NCI-H2029 treated with DMSO at 0.1 percent for 48 hours (cell line): ENCODE measurements at regions not wholly inside any gene's neighbourhood (a gene's known extent, or its start where the extent isn't known, plus 50 kb on each side); places are given as distances from the start of the nearest gene placed in this dataset.
"Not testable (repeated sequence)": the region's sequence is repeated elsewhere in the genome, so short reads cannot be mapped to it uniquely, and the experiment has no call there.

ENCODE experiments used
- DNase-seq: peaks from one replicate; lab custom pipeline; 2025; lab: John Stamatoyannopoulos, UW

DNA sequence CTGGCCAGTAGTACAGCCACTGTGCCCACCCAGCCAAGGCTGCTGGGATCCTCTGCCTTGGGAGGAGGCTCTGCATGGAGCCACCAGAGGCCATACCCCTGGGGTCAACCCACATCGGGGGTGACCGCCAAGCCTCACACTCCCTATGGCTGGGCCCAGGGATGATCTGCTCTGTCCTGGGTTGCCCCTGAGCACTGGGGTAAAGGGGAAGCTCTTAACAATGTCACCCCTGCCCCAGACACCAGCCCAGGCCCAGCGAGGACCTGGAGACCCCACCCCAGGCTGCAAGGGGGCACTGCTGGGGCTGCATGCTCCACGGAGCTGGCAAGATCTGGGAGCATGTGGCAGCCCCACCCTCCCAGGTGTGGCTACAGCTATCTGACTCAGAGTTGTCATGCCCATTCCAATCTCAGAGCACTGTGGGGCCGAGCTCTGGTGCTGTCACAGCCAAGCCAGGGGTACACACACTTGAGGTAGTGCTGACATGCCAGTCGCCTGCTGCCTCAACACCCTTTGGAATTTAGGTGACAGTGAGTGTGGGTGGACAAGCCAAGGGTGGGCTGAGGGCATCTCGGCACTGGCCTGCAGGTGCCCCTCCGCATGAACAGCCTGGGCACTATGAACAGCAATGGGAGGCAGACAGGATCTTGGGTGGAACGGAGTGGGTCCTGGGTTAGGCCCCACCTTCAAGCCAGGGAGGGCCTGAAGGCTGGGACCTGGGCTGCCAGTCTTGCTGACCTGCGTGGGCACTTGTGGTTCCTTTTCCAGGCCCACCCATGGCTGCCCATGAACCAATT, 427.7 kb downstream of the LRRIQ3 start:
- DNase-seq = no peak

DNA sequence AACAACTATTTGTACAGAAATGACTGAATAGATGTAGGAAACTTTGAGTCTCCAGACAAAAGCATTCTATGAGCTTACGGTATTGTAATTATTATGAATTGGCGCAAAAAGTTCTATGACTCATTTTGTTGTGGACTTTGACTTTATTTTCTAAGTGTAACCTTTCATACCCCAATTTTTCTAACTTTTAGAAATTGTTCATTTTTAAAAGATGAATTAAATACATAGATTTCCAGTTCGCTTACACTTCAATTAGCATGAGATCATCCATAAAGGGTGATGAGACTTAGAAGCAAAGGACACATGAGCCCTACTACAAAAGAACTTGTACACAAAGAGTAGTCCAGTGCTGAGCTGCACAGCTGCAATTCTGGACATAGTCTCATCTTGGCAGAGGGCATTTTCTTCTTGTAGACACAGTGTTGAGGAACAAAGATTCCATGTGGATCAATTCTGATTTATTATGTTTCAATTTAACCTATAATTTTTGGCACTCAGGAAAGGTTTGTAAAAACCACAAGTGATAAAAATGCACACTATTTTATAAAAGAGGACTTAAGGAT, 431.1 kb downstream of the LRRIQ3 start:
- DNase-seq = no peak

DNA sequence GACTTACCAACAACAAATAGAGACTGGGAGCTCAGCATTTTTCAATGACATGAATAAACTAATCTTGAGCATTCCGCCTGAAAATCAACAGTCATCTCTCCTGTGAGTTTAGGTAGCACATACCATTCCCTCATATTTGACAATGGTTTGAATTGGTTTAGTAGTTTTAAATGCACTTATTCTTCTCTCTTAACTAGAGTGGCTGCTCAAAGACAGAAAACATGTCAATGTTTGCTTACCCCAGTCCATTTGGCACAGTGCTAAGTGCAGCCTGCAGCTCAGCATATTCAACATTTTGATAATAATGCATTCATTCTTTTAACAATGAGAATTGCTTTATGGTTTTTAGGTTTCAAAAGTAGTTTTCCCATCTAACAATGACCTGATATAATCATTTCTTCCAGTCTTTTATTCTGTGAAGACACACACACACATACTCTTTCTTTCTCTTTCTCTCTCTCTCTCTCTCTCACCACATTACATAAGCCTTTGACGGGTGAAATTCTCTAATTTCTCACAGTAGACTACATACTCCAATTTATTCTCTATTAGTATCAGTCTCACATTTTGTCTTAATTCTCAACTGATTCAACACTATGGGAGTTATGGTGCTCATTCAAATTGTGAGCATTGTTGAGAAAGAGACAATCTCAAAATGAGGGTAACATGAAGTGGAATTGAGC, 432.3 kb downstream of the LRRIQ3 start:
- DNase-seq = no peak

DNA sequence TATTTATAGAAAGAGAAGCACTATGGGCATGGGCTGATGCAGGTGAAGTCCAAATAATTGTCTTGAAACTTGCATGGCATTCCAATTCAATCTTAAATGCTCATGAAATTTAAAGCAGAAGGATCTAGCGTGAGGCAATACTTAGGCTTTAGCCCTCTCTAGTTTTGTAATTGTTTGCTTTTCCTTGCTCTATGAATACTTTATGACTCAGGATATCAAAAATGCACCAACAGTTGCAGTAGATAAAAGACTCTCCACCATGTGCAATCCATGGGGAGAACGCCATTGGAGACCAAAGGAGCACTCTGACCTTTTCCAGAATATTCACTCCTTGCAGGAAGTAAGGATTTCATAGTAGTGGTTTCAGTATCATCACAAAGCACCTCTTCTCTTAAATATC, 436.4 kb downstream of the LRRIQ3 start:
- no peak for DNase-seq

DNA sequence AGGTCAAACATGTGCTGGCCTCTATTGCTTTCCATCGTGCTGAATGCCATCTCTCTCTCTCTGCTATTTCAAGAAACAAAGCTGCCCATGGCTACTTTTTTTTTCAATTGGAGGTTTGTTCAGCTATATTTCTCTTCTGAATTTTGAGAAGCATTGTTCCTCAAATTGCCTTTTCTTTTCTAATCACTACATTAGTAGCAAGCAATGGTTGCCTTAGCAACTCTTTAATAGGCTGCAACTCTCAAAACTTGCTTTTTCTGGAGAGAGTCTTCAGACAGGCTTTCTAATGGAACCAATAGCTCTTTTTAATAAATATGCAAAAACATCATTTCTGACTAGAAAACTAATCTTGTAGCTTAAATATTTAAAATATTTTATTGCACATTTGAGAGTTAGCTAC, 439.0 kb downstream of the LRRIQ3 start:
- DNase-seq = no peak

DNA sequence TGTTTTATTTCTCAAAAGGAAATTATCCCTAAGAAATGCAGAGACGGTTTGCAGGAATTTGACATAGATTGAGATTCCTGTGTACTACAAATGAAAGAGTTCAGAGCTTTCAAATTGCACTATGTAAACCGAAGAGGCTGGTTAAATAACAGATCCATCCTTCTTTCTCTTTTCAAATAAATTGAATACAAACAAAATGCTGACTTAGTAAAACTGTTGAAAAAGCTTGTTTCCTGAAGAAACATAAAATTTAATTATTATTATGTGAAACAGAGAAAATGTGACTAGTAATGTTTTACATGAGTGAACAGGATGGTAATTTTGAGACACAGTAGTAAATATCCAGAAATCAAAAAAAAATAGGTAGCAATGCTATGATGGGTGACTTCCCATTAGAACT, 441.2 kb downstream of the LRRIQ3 start:
- DNase-seq = no peak

DNA sequence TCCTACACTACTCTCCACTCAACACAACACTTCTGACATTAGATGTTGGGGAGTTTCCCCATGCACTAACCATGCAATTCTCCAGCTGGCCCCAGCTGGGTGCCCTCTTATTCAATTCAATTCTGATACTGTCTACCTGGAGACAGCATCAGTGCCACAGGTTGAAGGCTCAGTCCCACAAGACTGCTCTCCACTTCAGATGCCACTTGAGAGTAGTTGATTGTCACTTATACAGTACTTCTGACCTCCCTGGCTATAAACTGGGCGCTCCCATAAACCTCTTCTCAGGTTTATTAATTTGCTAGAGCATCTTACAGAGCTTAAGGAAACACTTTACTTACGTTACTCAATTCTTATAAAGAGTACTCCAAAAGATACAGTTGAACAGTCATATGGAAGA, 442.3 kb downstream of the LRRIQ3 start:
- no peak for DNase-seq

DNA sequence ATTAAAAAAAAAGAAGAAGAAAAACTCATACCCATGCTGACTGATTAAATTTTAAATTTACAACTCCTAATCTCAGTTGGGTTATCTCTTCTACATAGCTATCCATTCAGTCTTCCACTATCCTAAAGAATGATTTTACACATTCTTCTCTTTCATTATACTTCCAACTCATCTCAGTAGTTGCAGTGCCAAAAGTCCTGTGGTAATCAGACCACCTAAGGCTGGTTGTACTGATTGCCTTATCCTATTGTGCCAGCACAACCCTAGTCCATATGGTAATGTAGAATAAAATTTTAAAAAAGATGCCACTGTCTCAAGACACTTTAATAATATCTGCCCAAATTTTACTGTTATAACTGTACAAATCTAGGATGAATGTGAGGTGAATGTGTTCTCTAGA, 448.0 kb downstream of the LRRIQ3 start:
- no peak for DNase-seq

DNA sequence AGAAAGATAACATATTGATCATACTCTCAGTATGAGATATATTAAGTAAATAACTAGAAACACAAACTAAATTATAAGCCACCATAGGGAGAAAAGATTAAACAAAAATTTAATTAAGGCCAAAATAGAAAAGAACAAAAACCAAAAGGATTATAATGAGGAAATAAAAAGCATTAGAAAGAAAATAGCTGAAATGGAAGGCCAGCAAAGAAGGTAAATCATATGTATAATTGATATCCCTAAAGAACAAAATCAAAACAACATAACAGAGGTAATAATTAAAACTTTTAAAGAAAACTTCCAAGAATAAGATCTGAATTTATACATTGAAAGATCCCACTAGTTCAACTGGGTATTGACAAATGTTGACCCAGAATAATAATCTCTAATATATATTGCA, 453.0 kb downstream of the LRRIQ3 start:
- DNase-seq = no peak

DNA sequence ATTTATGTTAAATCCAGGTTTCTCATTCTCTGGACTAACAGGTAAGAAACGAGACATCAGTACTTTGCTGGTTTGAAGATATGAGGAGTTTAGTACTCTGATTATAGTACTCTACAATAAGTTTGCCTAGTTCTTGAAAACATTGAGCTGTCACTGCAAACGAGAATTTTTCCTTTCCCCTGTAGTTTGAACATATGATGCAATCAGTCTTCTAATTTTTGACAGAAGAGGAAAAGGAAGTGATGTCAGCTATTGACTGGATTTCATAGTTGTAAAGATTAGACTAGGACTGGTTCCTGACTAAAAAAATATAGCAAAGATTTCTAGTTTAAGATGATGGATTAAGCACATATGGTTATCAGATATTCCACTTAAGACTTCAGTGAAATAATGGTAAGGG, 461.9 kb downstream of the LRRIQ3 start:
- DNase-seq = no peak

DNA sequence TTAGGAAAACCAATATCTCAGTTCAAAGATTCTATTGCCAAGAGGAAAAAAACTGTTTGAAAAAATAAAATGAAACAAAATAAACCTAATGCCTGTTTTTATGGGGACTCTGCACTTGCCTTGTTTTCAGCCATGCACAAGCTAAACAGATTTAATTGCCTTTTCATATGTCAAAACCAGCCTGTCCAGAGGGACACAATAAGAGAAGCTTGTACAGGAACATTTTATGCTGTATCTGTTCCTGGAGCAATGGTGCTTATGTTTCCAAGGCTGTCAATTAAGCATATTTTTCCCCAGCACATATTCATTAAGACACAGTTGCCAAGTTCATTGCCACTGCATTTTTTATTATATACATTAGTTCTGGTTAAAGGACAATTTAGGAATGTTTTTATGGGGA, 470.9 kb downstream of the LRRIQ3 start:
- no peak for DNase-seq

DNA sequence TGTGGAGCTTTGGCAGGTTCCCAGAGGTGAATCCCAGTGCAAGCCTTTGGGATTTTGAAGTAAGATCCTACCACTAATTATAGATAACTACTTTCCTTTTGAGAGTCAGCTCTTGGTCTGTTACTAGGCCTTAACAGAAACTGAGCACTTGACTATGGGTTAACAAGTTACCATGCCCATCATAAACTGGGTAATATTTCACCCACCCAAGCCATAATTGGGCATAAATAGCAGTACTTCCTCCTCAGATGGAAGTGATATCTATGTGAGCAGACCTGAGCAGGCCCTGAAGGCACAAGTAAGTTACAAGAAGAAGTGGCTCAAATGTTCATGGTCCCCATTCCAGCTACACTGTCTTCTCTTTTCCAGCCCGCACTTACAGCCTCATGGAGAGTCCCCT, 475.9 kb downstream of the LRRIQ3 start:
- no peak for DNase-seq

DNA sequence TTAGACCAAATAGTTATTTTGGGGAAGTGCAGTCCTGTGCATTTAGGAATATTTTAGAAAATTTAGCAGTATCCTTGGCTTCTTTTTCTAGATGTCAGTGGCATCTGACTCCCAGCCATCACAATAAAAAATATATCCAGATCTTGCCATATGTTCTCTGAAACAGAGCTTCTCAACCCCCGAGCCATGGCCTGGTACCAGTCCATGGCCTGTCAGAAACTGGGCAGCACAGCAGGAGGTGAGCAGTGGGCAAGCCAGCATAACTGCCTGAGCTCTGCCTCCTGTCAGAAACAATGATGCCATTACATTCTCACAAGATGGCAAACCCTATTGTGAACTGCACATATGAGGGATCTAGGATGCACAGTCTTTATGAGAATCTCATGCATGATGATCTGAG, 480.0 kb downstream of the LRRIQ3 start:
- no peak for DNase-seq

DNA sequence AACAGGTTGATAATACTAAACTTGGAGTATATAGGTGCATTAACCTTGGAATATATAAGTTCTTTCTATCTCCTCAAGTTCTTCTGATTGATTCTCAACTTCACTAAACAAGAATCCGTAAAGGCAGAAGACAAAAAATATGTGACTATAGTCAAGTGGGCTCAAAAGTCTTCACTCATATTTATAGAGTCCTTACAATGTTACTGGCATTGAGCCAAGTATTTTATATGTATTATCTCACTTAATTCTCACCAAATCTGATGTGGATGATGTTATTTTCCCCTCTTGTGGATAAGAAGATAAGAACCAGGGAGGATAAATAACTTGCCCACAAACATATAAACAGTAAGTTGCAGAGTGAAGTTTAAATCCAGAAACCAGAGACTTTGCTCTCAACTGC, 486.9 kb downstream of the LRRIQ3 start:
- DNase-seq = no peak

DNA sequence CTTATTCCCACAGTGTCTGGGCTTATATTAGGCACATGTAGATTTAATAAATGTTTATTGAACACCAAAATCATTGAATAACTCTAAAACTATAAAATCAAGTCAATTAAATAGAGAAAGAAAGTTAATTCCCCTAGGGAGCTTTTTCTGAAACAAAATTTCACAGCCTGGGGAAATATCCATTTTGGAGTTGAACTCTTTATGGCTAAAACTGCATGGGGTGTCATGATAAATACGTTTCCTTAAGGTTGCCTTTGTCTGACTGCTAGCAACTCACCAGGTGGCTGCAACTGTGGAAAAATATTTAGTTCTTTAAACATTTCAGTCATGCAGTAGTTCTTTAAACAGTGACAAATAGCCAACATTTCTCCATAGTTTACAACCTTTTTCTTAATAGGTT, 496.1 kb downstream of the LRRIQ3 start:
- DNase-seq = no peak

DNA sequence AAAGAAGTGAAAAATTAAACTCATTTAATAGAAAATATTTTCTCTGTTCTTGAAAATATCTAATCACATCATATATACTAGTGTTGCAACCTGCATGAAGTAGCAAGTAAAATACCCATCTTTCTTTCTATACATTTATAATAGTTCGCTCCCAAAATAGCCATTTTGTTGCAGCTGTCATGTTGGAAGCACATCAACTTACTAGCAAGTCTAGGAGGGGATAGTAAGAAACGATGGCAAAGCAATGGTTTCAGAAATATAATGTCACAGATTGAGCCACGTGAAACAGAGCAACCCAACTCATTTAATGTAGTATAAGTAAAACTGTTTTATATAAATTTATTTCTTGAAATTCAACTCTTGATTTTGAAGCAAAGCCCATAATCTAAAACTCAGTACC, 521.8 kb downstream of the LRRIQ3 start:
- DNase-seq = no peak

DNA sequence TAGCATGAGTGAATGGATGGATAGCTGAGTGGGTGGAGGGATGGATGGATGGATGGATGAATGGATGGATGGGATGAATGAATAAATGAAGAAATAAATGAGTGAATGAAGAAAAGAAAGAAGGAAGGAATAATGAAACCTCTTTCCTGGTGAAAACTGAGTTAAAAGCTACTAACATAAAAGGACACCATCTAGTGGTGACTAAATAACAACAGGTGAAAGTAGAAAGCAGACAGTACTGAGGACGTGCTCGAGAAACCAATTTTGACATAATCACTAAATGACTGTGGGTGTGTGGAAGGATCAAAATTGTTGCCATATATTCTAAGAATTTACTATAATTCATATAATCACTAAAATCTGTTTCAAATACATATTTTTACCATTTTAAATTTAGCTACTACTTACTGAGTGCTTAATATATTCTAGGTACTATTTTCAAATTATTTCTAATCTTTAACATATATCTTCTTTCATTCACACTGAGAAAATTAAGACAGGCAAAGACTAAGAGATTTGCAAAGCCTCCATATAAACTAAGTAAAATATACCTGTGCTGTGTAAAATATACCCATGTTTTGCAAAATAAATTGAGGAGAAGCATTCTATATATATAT, 522.9 kb downstream of the LRRIQ3 start:
- peak; percentile 17 for DNase-seq

DNA sequence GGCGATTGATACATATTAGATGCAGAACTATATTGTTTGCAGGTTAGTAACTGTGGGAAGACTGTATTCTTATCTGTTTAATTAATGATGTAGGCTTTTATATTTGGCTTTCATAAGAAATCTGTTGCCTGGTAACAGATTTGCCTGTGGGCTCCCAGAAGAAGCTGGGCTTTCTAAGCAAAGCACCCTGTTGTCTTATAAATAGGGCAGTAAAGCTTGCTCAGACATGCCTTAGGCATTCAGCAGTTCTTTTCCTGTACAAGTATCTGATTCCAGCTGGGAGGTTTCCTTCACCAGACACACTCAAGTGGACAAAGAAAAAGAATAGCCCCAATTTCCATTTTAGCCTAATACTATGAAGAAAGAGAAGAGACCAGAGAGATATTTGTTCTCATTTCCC, 524.0 kb downstream of the LRRIQ3 start:
- no peak for DNase-seq

DNA sequence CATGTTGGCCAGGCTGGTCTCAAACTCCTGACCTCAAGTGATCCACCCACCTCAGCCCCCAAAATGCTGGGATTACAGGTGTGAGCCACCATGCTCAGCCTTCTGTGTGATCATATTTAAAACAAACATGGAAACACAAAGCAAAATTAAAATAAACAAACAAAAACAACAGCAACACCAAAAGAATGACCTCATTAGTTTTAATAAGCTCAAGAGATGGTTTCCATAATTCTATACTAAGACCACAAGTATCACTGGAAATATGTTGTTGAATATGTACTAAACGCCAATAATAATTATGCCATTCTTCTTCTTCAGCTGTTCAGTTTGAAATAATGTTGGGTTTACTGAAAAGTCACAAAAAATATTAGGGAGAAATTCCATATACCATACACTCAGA, 526.4 kb downstream of the LRRIQ3 start:
- DNase-seq = no peak

DNA sequence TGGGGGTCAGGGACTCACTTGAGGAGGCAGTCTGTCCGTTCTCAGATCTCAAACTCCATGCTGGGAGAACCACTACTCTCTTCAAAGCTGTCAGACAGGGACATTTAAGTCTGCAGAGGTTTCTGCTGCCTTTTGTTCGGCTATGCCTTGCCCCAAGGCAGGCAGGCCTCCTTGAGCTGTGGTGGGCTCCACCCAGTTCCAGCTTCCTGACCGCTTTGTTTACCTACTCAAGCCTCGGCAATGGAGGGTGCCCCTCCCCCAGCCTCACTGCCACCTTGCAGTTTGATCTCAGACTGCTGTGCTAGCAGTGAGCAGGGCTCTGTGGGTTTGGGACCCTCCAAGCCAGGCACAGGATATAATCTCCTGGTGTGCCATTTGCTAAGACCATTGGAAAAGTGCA, 530.0 kb downstream of the LRRIQ3 start:
- not testable (repeated sequence) for DNase-seq

DNA sequence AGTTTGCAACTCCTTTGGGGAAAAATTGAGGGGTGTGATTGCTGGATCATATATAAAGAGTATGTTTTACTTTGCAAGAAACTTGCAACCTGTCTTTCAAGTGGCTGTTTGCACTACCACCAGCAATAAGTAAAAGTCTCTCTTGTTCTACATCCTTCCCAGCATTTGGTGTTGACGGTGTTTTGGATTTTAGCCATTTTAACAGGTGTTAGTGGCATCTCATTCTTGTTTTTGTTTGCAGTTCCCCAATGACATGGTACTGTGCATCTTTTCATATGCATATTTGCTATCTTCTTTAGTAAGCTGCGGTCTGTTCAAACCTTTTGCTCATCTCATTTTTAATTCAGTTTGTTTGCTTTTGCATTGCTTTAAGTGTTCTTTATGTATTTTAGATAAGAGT, 535.5 kb downstream of the LRRIQ3 start:
- DNase-seq = no peak

DNA sequence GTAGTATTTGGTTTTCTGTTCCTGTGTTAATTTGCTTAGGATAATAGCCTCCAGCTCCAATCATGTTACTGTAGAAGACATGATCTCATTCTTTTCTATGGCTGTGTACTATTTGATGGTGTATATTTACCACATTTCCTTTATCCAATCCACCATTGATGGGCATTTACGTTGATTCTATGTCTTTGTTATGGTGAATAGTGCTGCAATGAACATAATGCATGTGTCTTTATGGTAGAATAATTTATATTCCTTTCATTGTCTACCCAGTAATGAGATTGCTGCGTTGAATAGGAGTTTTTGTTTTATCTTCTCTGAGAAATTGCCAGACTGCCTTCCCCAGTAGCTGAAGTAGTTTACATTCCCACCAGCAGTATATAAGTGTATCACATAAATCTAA, 538.8 kb downstream of the LRRIQ3 start:
- DNase-seq = no peak

DNA sequence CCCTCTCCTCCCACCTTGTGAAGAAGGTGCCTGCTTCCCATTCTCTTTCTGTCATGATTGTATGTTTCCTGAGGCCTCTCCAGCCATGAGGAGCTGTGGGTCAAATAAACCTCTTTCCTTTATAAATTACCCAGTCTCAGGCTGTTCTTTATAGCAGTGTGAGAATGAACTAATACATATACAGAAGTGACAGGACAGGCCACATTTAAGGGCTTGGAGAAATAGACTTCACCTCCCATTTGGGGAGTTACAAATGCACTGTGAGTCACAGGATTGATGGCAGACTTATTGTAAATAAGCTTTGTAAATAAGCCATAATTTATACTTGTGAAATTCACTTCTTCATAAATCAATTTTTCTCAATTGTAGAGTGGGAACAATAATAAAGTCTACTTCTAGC, 543.3 kb downstream of the LRRIQ3 start:
- no peak for DNase-seq
